MM.1S (cell line): ENCODE measurements at regions not wholly inside any gene's neighbourhood (a gene's known extent, or its start where the extent isn't known, plus 50 kb on each side); places are given as distances from the start of the nearest gene placed in this dataset.

ENCODE experiments used
- EZH2 ChIP-seq: fragments of 300-600 bp; sonication (generic); optimal IDR thresholded peaks from 2 replicates; pipeline ENCODE3; 2017; ENCODE audit warnings: low read depth, mild to moderate bottlenecking, antibody characterized with exemption, low read length, mixed read lengths
- EZH2phosphoT487 ChIP-seq: fragments of 300-600 bp; sonication (generic); IDR thresholded peaks from 2 replicates; pipeline ENCODE4 v1.6.1; 2018; ENCODE audit warnings: antibody characterized with exemption, low read length
- TF ChIP-seq, protein P1 (sequence below): fragments of 300-600 bp; sonication (generic); IDR thresholded peaks from 2 replicates; pipeline ENCODE4 v1.5.1; 2016; ENCODE audit warnings: antibody characterized with exemption, low read length, mixed read lengths

DNA sequence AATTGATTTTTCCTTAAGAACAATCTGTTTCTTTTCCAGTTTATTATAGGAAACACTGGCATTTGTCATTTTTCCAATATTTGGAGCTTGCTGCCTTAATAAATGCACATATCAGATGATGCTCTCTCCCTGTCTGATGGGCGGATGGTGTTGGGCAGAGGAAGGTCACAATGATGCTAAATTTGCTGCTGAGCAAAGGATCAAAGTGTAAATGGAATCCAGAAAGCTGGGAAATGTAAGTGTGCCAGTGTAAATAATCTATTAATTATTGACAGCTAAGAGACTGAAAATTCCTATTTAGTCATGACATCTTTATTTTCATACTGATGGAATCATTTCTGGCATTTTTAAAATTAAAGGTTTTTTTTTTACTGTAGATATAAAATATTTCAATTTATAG, 243.2 kb downstream of the PTBP2 start:
- TF ChIP-seq, protein P1, sequence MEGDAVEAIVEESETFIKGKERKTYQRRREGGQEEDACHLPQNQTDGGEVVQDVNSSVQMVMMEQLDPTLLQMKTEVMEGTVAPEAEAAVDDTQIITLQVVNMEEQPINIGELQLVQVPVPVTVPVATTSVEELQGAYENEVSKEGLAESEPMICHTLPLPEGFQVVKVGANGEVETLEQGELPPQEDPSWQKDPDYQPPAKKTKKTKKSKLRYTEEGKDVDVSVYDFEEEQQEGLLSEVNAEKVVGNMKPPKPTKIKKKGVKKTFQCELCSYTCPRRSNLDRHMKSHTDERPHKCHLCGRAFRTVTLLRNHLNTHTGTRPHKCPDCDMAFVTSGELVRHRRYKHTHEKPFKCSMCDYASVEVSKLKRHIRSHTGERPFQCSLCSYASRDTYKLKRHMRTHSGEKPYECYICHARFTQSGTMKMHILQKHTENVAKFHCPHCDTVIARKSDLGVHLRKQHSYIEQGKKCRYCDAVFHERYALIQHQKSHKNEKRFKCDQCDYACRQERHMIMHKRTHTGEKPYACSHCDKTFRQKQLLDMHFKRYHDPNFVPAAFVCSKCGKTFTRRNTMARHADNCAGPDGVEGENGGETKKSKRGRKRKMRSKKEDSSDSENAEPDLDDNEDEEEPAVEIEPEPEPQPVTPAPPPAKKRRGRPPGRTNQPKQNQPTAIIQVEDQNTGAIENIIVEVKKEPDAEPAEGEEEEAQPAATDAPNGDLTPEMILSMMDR: no peak
- no peak for TF ChIP-seq EZH2
- TF ChIP-seq EZH2phosphoT487: no peak
